Lung (tissue), 11 donors: ENCODE measurements at regions not wholly inside any gene's neighbourhood (a gene's known extent, or its start where the extent isn't known, plus 50 kb on each side); places are given as distances from the start of the nearest gene placed in this dataset.

Experiments
- ATAC-seq: fragments of 200-7000 bp; cut with Tn5 transposase; one replicate; pipeline ENCODE4 v1.9.1; 2020; ENCODE audit warnings: moderate number of reproducible peaks; ENCODE audit not compliant: insufficient read depth, low FRiP score
- DNase-seq, 3 donors: peaks; one replicate each; pipeline ENCODE4 v3.0.0-alpha.2; 2013 to 2017
- H3K27ac ChIP-seq, 2 donors: one replicate each; pipeline ENCODE4 v1.5.1; 2013; ENCODE audit warnings: mild to moderate bottlenecking in 2 of 2, moderate library complexity in 2 of 2, control low read depth in 1 of 2, inconsistent platforms in 1 of 2, low read depth in 1 of 2, low read length in 1 of 2
- H3K27me3 ChIP-seq, 3 donors: one replicate each; pipeline ENCODE4 v1.5.1; 2013; ENCODE audit warnings: low read length in 2 of 3; ENCODE audit not compliant: control insufficient read depth in 3 of 3, insufficient read depth in 3 of 3
- H3K36me3 ChIP-seq, 4 donors: one replicate each; pipeline ENCODE4 v1.5.1; 2013; ENCODE audit warnings: low read length in 4 of 4, mild to moderate bottlenecking in 1 of 4, moderate library complexity in 1 of 4; ENCODE audit not compliant: control insufficient read depth in 4 of 4, insufficient read depth in 4 of 4
- H3K4me1 ChIP-seq, 5 donors: one replicate each; pipeline ENCODE4 v1.5.1; 2013; ENCODE audit warnings: low read length in 5 of 5, mild to moderate bottlenecking in 2 of 5, moderate library complexity in 1 of 5; ENCODE audit not compliant: control insufficient read depth in 5 of 5, insufficient read depth in 5 of 5
- H3K4me3 ChIP-seq: one replicate; pipeline ENCODE4 v1.5.1; 2013; ENCODE audit warnings: mild to moderate bottlenecking, control low read depth, moderate library complexity
- H3K9ac ChIP-seq, 2 donors: one replicate each; pipeline ENCODE4 v1.5.1; 2013; ENCODE audit warnings: low read length in 2 of 2, control low read depth in 1 of 2; ENCODE audit not compliant: insufficient read depth in 1 of 2
- H3K9me3 ChIP-seq, 4 donors: one replicate each; pipeline ENCODE4 v1.5.1; 2013; ENCODE audit warnings: low read length in 3 of 4, mild to moderate bottlenecking in 1 of 4, moderate library complexity in 1 of 4; ENCODE audit not compliant: control insufficient read depth in 4 of 4, insufficient read depth in 3 of 4
- WGBS, 2 donors: extraction: QIAGEN DNeasy Blood & Tissue Kit; methylation state at CpG; one replicate each; pipeline ENCODE4 v1.1.7; 2013; 5-methylcytosine and 5-hydroxymethylcytosine counted together
- TF ChIP-seq, protein P1 (sequence below): IDR thresholded peaks from 2 replicates; pipeline ENCODE4 v1.5.1; 2012; ENCODE audit warnings: mild to moderate bottlenecking; ENCODE audit errors: control extremely low read depth, extremely low read depth
- donor health status: control.
- donor health status: control.
- donor health status: Bipolar disorder and iron deficiency.
- donor health status: healthy.
- donor health status: DM: yes; HTN: yes; CAD: no.

DNA sequence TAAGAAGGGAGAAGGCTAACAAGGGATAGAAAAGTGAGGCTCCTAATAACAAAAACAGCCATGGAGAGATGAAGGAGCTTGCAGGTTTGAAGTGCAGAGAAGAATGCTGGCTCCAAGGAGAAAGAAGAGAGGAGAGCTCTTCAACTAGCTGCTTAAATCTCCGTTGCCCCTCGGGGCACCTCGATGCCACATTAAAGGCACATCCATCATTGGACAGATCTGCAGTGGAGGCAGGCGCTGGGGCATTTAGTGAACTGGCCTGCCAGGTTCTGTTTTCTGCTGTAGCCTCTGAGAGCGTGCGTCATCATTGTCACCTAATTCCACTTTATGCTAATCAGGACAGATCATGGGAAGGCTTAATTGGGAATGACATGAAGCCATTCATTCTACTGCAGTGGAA lies 1426.2 kb upstream of the WWC1 start:
- WGBS, 2 donors, result 66 to 81% methylated on average over 6 of the region's 6 CpGs
- Histone ChIP-seq H3K9ac (no peak overlapping the region), H3K36me3 (no peaks in the 10 kb centered on the region), H3K4me1 (no peaks in the 10 kb centered on the region), H3K27me3 (no peaks in the 10 kb centered on the region), H3K9me3 (no peaks in the 10 kb centered on the region), H3K4me3 (no peak overlapping the region), H3K27ac (no peak overlapping the region)
- no peak for DNase-seq
- no peak for ATAC-seq
- TF ChIP-seq, protein P1, sequence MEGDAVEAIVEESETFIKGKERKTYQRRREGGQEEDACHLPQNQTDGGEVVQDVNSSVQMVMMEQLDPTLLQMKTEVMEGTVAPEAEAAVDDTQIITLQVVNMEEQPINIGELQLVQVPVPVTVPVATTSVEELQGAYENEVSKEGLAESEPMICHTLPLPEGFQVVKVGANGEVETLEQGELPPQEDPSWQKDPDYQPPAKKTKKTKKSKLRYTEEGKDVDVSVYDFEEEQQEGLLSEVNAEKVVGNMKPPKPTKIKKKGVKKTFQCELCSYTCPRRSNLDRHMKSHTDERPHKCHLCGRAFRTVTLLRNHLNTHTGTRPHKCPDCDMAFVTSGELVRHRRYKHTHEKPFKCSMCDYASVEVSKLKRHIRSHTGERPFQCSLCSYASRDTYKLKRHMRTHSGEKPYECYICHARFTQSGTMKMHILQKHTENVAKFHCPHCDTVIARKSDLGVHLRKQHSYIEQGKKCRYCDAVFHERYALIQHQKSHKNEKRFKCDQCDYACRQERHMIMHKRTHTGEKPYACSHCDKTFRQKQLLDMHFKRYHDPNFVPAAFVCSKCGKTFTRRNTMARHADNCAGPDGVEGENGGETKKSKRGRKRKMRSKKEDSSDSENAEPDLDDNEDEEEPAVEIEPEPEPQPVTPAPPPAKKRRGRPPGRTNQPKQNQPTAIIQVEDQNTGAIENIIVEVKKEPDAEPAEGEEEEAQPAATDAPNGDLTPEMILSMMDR, result no peak

DNA sequence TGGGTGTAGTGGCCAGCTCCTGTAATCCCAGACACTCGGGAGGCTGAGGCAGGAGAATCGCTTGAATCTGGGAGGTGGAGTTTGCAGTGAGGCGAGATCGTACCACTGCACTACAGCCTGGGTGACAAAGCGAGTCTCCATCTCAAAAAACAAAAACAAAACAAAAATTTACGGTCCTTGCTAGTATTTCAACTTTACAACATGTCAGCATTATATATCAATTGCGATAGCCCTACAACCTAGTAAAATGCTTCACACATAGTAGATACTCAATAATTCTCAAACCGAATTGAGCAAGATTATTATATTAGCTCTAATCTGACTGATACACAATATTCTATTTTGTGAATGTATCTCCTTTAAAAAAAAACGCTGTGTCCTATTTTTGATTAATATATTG lies 1411.0 kb upstream of the WWC1 start:
- ATAC-seq, result no peak
- no peak for DNase-seq
- H3K27me3 ChIP-seq, result no peaks in the 10 kb centered on the region
- peaks cover 0 to 2% (median 0%) of the 10 kb centered on the region in 5 donors for H3K4me1 ChIP-seq
- no peak overlapping the region for H3K4me3 ChIP-seq
- no peak overlapping the region for H3K9ac ChIP-seq
- H3K9me3 ChIP-seq, result peaks cover 0 to 5% (median under 1%) of the 10 kb centered on the region in 4 donors
- no peak overlapping the region for H3K27ac ChIP-seq
- no peaks in the 10 kb centered on the region for H3K36me3 ChIP-seq
- 80 to 82% methylated on average over 9 of the region's 9 CpGs for WGBS, 2 donors
- TF ChIP-seq, protein P1, result no peak

DNA sequence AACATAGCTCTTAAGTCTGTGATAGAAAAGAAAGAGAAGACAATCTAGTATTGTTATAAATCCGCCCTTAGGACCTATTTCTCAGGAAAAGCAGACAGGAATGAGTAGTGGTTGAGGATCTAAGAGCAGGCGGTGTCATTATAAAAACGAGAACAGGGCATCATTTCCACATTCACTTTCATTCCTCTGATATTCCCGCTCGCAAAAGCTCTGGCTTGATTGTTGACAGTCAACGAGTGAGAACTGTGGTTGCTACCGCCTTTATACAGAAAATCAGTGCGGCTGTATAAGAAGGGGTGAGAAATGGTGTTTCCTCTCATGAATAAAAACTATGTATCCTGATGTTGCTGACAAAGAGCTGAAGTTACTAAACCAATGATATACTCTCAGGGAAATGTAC lies 1409.6 kb upstream of the WWC1 start:
- H3K36me3 ChIP-seq, result no peaks in the 10 kb centered on the region

DNA sequence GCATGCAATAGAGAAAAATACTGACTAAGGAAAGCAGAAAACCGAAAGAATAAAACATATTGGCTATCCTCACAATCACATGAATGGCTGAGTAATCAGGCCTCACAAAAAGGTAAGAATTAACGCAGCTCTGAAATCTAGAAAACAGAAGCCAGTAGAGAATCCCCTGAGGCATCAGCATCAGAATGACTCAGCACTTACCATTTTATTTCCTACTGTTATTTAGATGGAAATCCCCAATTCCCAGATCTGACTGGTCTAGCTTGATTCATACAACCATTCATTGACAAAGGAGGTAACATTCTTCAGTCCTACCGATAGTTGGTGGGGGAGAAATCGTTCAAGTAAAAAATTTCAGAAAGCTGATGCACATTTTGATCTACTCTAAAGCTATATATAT lies 1408.4 kb upstream of the WWC1 start:
- Histone ChIP-seq H3K9ac (no peak overlapping the region), H3K9me3 (peaks cover 0 to 5% (median under 1%) of the 10 kb centered on the region in 4 donors), H3K27me3 (no peaks in the 10 kb centered on the region), H3K27ac (no peak overlapping the region), H3K36me3 (no peaks in the 10 kb centered on the region), H3K4me3 (no peak overlapping the region), H3K4me1 (peaks cover 0 to 2% (median 0%) of the 10 kb centered on the region in 5 donors)
- DNase-seq (no peak), ATAC-seq (no peak)
- TF ChIP-seq, protein P1, result no peak
- 83% methylated on average over 4 of the region's 4 CpGs for WGBS, 2 donors

More for the DNA sequence above, 1409.6 kb upstream of the WWC1 start:
- no peak overlapping the region for H3K27ac ChIP-seq
- H3K9me3 ChIP-seq, result peaks cover 0 to 5% (median under 1%) of the 10 kb centered on the region in 4 donors
- peaks cover 0 to 2% (median 0%) of the 10 kb centered on the region in 5 donors for H3K4me1 ChIP-seq
- TF ChIP-seq, protein P1, result no peak
- H3K9ac ChIP-seq, result no peak overlapping the region
- ATAC-seq (no peak), DNase-seq (no peak)
- no peaks in the 10 kb centered on the region for H3K27me3 ChIP-seq
- WGBS, 2 donors, result 56 to 59% methylated on average over 8 of the region's 8 CpGs
- H3K4me3 ChIP-seq, result no peak overlapping the region
